ENCODE measurements at regions not wholly inside any gene's neighbourhood (a gene's known extent, or its start where the extent isn't known, plus 50 kb on each side); places are given as distances from the start of the nearest gene placed in this dataset.

- DNase-seq (ENCODE audit: insufficient read length, low spot score, missing footprints) = no peak
- no peaks in the 10 kb centered on the region for H3K9me3 ChIP-seq (ENCODE audit: low read depth, low read length)
- H3K27ac ChIP-seq (ENCODE audit: low read depth, low read length) = no peak overlapping the region
- H3K4me2 ChIP-seq (ENCODE audit: insufficient read depth, low read length) = no peak overlapping the region
- no peaks in the 10 kb centered on the region for H4K20me1 ChIP-seq (ENCODE audit: insufficient read depth, low read length)
- H3K4me1 ChIP-seq (ENCODE audit: insufficient read depth, low read length) = no peaks in the 10 kb centered on the region
- no peaks in the 10 kb centered on the region for H3K79me2 ChIP-seq (ENCODE audit: insufficient read depth, low read length)
- no peak overlapping the region for H3K4me3 ChIP-seq (ENCODE audit: insufficient read depth, low read length)
- H3K27me3 ChIP-seq (ENCODE audit: insufficient read depth, low read length) = no peaks in the 10 kb centered on the region
- no peak for TF ChIP-seq CTCF (IDR thresholded peaks at IDR 0.05; ENCODE audit: extremely low read depth, low read depth, low read length)
- no peak overlapping the region for H2AFZ ChIP-seq (ENCODE audit: low read length)
- no peaks in the 10 kb centered on the region for H3K36me3 ChIP-seq (ENCODE audit: insufficient read depth, low read length)
Observed at GRCh38 chr2:59353306-59353921, 1112.3 kb upstream of the FANCL start.

- DNase-seq (ENCODE audit: insufficient read length, low spot score, missing footprints) = no peak
- no peak for TF ChIP-seq CTCF (IDR thresholded peaks at IDR 0.05; ENCODE audit: extremely low read depth, low read depth, low read length)
- H3K4me1 ChIP-seq (ENCODE audit: insufficient read depth, low read length) = no peaks in the 10 kb centered on the region
- no peaks in the 10 kb centered on the region for H3K9me3 ChIP-seq (ENCODE audit: low read depth, low read length)
- H3K27ac ChIP-seq (ENCODE audit: low read depth, low read length) = no peak overlapping the region
- H3K4me3 ChIP-seq (ENCODE audit: insufficient read depth, low read length) = no peak overlapping the region
- H2AFZ ChIP-seq (ENCODE audit: low read length) = no peak overlapping the region
- no peaks in the 10 kb centered on the region for H4K20me1 ChIP-seq (ENCODE audit: insufficient read depth, low read length)
- no peaks in the 10 kb centered on the region for H3K27me3 ChIP-seq (ENCODE audit: insufficient read depth, low read length)
- no peaks in the 10 kb centered on the region for H3K36me3 ChIP-seq (ENCODE audit: insufficient read depth, low read length)
- H3K4me2 ChIP-seq (ENCODE audit: insufficient read depth, low read length) = no peak overlapping the region
- no peaks in the 10 kb centered on the region for H3K79me2 ChIP-seq (ENCODE audit: insufficient read depth, low read length)
Observed at GRCh38 chr2:59342166-59342565, 1101.0 kb upstream of the FANCL start.

GRCh38 chr2:59339837-59340207, 1098.7 kb upstream of the FANCL start:
- DNase-seq (ENCODE audit: insufficient read length, low spot score, missing footprints) = no peak
- H3K27ac ChIP-seq (ENCODE audit: low read depth, low read length) = no peak overlapping the region
- no peak overlapping the region for H3K4me2 ChIP-seq (ENCODE audit: insufficient read depth, low read length)

More at GRCh38 chr2:59339837-59340207, 1098.7 kb upstream of the FANCL start:
- Histone ChIP-seq H4K20me1 (ENCODE audit: insufficient read depth, low read length) (no peaks in the 10 kb centered on the region), H3K27me3 (ENCODE audit: insufficient read depth, low read length) (no peaks in the 10 kb centered on the region), H3K4me3 (ENCODE audit: insufficient read depth, low read length) (no peak overlapping the region), H2AFZ (ENCODE audit: low read length) (no peak overlapping the region), H3K9me3 (ENCODE audit: low read depth, low read length) (no peaks in the 10 kb centered on the region), H3K79me2 (ENCODE audit: insufficient read depth, low read length) (no peaks in the 10 kb centered on the region), H3K4me1 (ENCODE audit: insufficient read depth, low read length) (no peaks in the 10 kb centered on the region), H3K36me3 (ENCODE audit: insufficient read depth, low read length) (no peaks in the 10 kb centered on the region)
- no peak for TF ChIP-seq CTCF (IDR thresholded peaks at IDR 0.05; ENCODE audit: extremely low read depth, low read depth, low read length)

Data from osteoblast (primary cell).